HG03571 (cell line): ENCODE measurements at regions not wholly inside any gene's neighbourhood (a gene's known extent, or its start where the extent isn't known, plus 50 kb on each side); places are given as distances from the start of the nearest gene placed in this dataset.
A peak's percentile ranks its signal among the peaks of the same experiment; 100 is the strongest.

Experiments used
- ATAC-seq: cut with Tn5 transposase; IDR thresholded peaks from one replicate; pipeline ENCODE4 v1.9.1; 2021; ENCODE audit not compliant: unreplicated experiment

- no peak for ATAC-seq
Observed at GRCh38 chr2:157052685-157053224, 204.8 kb upstream of the GALNT5 start.

- no peak for ATAC-seq
Observed at GRCh38 chr2:157053876-157054275, 203.6 kb upstream of the GALNT5 start.

DNA sequence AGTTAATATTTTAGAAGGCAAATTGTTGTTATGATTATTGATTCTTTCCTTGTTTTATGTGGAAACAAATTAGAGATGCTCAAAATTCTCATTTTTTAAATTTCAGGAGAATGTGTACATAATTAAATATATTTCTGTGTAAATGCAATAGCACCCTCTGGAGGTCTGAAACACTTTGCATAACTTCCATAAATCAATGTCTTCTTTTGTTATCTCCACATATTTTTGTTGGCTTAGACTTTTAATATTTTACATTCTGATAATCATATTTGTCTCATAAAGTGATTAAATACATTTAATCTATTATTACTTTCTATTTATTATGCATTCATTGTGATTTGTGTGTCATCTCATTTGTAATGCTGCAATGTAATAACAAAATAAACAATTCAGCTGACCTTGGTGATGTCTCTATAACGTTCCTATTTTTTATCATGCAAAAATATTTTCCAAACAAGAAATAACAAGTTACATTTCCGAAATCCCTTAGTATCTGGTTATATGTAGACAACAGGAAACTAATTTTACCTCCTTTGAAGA is 201.8 kb upstream of the GALNT5 start:
- no peak for ATAC-seq

- no peak for ATAC-seq
Observed at GRCh38 chr2:157056200-157056676, 201.3 kb upstream of the GALNT5 start.

DNA sequence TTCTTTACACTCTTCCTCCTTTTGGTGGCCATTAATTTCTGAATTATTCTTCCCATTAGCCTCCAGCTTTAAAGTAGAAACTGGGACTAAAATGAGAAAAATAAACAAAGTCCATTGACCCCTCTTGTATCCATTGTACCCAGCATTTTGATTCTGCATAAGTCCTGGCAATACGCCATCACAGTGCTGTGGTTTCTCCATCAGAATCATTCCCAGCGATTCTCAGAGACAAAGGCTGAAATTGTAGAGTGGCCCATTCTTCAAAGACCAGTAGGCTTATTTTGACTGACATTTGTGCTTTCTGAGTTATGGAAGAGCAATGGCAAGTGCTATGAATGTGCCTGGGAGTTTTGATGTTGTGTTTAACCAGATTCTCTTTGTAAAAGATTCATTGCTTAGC is 199.3 kb upstream of the GALNT5 start:
- ATAC-seq, result no peak

GRCh38 chr2:157059036-157059435 is 198.5 kb upstream of the GALNT5 start:
- ATAC-seq, result no peak

GRCh38 chr2:157061799-157062198 is 195.7 kb upstream of the GALNT5 start:
- peak; percentile 76 for ATAC-seq

DNA sequence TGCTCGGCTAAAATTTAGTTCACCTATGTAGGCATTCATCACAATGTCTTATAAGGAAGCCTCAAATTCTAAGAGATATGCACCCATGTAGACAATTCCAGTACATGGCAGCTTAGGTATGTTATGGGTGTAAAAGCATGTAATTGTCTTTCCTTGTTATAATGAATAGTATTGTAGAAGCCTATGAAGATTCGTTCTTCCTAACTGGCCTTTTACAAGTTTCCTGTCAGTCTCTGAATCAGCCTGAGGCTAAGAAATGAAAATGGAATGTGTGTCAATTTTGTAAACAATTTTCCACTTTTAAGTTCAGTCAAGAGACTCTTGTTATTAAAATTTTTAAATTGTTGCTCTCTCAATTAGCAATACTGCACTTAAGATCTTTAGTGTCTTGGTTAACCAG is 189.9 kb upstream of the GALNT5 start:
- ATAC-seq, result no peak

DNA sequence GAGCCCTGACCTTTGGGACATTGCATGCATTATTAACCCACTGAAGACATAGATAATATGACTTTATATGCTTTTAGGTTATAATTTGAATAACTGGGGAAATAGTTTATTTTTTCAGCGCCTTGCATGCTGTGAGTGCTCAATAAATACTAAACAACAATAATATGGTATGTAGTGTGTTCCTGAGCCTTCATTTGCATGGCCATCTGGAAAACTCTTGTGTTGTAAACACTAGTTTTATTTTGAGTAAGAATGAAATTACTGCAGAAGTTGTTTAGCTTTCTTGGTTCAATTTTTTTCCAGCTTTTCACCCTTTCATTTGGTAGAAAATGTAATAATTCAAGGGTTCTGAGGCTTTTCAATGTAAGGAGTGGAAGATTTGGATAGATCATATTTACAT is 189.3 kb upstream of the GALNT5 start:
- no peak for ATAC-seq

DNA sequence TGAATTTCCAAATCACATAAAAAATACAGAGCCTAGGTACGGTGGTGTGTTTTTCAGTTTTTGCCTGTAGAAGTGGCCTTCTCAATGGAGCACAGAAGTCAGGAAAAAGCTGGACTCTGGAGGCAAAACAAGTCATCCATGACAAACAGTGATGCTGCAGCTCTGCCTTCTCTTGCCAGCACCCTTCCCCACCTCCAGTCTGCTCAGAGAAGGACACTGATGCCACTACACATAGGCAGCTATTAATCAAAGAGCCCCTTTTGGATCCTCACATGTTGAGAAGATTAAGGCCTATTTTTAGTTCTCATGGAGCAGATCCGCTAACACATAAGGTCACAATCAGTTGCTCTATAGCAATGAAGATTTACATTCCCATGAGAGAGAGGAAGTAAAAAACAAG is 181.6 kb upstream of the GALNT5 start:
- ATAC-seq, result no peak

- no peak for ATAC-seq
Observed at GRCh38 chr2:157076526-157077161, 180.9 kb upstream of the GALNT5 start.

DNA sequence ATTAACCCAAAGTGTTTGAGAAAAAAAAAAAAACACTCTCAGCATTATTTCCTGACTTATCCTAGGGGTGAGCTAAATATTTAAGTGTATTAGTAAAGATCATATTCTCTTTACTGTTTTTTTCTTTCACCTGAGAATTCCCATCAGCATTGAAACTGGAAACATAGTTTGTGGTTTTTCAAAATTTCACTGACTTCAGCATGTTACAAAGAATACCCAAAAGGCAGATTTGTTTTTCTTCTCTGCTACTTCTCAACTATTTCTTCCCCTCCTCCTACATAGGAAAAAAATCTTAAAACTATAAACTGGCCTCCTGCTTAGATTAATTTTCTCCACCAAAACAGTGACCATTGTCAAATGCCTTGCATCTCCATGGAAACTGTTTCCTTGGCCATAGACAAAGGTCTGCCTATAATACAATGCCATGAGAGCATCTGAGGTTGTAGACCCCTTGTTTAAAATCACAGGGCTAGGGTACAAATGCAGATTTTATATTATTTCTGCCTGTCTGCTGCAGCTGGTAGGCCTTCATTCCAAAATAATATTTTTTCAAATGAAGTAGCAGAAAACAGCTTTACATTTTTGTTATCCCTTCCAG is 179.7 kb upstream of the GALNT5 start:
- ATAC-seq, result no peak

DNA sequence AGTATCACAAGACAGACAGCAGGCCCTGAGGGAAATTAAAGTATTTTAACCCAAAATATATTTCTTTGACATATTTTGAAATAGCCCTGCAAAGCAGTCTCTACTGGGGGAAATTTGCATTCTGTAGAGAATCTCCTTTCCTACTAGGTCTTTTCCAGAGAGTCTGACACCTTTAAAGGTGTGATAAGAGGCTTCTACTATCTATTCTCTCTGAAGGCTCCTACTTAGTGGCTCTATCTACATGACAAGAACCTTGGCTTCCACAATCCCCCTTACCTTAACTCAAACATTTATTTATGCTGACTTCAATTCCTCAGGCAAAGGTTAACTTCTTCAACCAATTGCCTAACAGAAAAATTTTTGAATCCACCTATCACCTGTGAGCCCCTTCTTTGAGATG is 174.6 kb upstream of the GALNT5 start:
- ATAC-seq, result no peak

DNA sequence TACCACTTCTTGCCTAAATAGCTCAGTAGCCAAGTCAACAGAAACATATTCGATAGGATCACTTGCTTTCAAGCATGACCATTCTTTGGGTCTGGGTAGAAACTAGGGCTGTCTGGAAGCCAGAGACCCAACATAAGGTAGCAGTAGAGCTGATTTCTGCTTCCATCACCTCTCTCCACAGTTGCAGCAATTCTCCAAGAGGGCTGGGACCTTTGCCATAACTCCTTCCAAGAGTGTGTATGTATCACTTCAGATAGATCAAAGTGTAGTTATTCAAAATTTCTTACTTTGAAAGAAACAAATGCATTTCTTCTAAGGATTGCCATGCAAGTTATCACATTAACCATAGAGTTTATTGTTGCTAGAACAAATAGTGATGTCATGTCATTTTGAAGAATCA is 172.0 kb upstream of the GALNT5 start:
- ATAC-seq, result no peak

GRCh38 chr2:157087373-157088002 is 170.0 kb upstream of the GALNT5 start:
- no peak for ATAC-seq

- no peak for ATAC-seq
Observed at GRCh38 chr2:157093666-157094065, 163.8 kb upstream of the GALNT5 start.

DNA sequence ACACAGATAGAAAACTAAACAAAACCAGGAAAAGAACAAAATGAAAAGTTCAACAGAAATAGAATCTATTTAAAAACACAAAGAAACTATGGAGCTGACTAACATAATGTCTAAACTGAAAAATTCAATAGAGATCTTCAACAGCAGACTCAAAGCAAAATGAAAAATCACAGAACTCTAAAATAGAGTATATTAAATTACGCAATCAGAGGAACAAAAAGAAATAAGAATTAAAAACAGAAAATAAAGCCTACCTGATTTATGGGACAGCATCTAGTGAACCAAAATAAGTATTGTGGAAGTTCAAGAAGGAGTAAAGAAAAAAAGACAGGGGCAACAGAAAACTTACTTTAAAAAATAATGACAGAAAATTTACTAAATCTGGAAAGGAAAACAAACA is 152.1 kb upstream of the GALNT5 start:
- no peak for ATAC-seq

GRCh38 chr2:157106950-157107349 is 150.6 kb upstream of the GALNT5 start:
- no peak for ATAC-seq

GRCh38 chr2:157107460-157107859 is 150.0 kb upstream of the GALNT5 start:
- no peak for ATAC-seq

- no peak for ATAC-seq
Observed at GRCh38 chr2:157107877-157108276, 149.6 kb upstream of the GALNT5 start.

- no peak for ATAC-seq
Observed at GRCh38 chr2:157122776-157123175, 134.7 kb upstream of the GALNT5 start.

DNA sequence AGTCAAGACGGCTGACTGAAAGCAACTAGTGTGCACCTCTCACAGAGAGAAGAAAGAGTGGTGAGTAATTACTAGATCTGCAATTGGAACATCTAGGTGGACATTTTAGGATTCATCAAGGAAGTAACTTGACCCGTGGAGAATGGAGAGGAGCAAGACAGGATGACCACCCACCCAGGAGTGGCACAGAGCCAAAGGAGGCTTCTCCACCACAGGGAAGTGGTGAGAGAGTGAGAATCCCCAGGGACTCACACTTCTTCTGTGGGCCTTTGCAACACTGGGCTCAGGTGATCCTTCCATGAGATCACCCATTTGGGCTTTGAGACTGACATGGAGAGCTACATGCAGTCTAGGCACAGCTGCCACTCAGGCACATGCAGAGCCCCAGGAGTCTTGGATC is 132.8 kb upstream of the GALNT5 start:
- ATAC-seq, result no peak
